HG03095 (cell line): ENCODE measurements at regions not wholly inside any gene's neighbourhood (a gene's known extent, or its start where the extent isn't known, plus 50 kb on each side); places are given as distances from the start of the nearest gene placed in this dataset.
"Not testable (repeated sequence)": the region's sequence is repeated elsewhere in the genome, so short reads cannot be mapped to it uniquely, and the experiment has no call there.

Experiments
- ATAC-seq: cut with Tn5 transposase; IDR thresholded peaks from one replicate; pipeline ENCODE4 v1.9.1; 2021; ENCODE audit warnings: moderate library complexity; ENCODE audit not compliant: unreplicated experiment

DNA sequence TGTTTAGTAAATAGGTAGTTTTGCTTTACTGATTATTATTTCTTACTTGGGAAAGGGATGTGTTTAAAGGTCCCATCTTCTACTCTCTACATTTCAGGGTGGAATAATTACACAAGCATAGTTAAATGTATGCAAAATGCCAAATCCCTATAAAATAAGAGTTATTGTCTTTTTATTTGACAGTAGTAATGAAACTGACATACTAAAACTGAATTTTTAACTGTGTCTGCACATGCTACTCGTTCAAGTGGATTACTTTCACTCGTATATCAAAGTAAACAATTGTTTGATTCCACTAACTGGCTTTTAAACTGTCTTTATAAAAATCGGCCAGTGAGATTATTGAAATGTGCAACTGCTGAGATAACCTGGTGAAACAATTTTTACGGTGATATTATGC is 602.9 kb upstream of the ADGRB3 start:
- ATAC-seq = no peak

DNA sequence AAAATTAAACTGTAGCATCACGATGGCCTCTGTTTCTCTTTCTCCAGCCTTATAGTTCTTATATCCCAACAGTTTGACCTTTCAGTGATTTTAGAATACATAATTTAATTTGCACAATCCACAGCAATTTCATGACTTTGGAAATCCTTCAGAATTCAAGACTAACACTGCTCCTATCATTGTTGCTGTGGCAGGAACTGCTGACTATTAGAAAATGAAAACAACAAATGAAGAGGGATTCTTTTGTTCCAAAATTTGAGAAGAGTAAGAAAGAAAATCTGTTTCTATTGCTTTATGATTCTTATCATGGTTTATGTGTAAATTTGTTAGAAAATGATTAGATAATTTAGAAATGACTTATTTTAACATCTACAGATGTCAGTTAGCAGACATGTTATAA is 604.0 kb upstream of the ADGRB3 start:
- ATAC-seq = no peak

DNA sequence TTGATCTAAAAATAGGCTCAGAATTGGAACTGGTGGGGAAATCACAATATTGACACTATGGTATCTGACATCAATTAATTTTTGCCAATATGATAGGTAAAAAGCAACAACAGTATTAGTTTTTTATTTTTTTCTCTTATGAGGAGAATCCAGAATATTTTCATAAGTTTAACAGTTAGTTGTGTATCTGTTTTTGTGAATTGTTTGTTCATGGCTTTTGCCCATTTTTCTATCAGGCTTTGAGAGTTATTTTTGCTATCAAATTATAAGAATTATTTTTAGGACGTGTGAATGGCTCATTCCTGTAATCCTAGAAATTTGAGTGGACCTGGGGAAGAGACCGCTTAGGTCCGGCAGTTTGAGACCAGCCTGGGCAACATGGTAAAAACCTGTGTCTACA is 608.6 kb upstream of the ADGRB3 start:
- no peak for ATAC-seq

DNA sequence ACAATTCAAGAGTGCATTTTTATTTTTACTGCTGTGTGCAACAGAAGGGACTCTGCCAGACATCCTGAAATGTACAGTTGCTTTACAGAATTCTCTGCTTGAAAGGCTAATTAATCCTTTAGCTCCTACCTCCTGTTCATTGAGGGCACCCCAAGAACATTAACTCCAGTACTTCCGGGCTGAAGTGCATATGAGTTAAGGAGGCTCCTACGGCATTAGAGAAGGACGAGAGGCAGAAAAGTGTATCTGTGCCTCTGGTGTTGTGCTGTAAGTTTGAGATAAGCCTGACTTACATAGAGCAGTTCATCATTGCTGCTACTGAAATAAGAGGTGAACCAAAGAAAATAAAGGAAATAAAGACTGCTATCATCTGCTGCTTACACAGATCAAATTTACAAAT is 609.3 kb upstream of the ADGRB3 start:
- no peak for ATAC-seq

DNA sequence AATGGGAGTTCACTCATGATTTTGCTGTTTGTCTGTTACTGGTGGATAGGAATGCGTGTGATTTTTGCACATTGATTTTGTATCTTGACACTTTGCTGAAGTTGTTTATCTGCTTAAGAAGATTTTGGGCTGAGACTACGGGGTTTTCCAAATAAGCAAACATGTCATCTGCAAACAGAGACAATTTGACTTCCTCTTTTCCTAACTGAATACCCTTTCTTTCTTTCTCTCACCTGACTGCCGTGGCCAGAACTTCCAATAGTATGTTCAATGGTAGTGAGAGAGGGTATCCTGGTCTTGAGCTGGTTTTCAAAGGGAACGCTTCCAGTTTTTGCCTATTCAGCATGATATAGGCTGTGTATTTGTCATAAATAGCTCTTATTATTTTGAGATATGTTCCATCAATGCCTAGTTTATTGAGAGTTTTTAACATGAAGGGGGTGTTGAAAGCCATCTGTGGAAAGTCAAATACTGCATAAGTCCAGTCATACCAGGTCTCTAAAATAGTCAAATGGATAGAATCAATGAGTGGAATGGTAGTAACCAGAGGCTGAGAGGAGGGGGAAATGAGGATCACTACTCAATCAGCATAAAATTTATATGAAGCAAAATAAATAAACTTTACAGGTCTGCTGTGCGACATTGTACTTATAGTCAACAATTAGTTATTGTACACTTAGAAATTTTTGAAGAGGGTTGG is 610.4 kb upstream of the ADGRB3 start:
- ATAC-seq = no peak

DNA sequence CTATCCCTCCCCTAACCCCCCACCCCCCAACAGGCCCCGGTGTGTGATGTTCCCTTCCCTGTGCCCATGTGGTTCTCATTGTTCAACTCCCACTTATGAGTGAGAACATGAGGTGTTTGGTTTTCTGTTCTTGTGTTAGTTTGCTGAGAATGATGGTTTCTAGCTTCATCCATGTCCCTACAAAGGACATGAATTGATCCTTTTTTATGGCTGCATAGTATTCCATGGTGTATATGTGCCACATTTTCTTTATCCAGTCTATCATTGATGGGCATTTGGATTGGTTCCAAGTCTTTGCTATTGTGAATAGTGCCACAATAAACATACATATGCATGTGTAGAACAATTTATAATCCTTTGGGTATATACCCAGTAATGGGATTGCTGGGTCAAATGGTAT is 612.1 kb upstream of the ADGRB3 start:
- not testable (repeated sequence) for ATAC-seq

DNA sequence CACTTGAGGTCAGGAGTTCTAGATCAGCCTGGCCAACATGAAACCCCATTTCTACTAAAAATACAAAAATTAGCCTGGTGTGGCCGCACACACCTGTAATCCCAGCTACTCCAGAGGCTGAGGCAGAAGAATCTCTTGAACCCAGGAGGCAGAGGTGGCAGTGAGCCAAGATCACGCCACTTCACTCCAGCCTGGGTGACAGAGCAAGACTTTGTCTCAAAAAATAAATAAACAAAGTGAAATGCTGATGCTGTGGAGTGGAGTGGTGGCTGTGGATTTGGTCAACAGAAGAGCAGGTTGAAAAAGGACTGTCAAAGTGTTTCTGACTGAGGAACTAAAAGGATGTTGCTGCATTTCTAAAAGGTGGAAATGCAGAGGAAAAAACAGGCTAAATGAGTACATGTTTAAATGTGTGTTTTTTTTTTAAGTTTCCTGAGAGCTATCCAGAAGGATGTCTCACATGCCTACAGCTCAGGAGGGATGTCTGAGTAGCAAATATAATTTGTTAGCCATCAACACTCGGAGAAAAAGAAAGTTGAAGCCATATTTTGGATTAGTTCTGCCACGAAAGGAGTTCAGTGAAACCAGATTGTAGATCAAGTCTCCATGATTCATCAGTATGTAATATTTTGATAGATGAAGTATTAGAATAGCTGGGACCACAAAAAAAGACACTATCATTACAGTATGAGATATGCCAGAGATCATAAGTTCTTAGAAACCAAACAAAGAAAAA is 621.1 kb upstream of the ADGRB3 start:
- ATAC-seq = no peak

DNA sequence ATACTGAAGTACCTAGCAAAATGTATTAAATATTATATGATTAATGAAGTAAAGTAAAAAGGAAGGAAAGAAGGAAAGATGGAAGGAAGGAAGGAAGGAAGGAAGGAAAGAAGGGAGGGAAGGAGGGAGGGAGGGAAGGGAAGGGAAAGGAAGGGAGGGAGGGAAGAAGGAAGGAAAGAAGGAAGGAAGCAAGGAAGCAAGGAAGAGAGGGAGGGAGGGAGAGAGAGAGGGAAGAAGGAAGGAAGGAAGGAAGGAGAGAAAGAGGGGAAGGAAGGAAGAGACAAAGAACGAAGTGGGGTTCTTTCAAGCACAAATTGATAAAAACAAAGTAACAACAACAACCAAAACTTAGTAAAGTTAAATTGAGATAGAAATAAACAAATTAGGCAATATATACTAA is 622.3 kb upstream of the ADGRB3 start:
- no peak for ATAC-seq

DNA sequence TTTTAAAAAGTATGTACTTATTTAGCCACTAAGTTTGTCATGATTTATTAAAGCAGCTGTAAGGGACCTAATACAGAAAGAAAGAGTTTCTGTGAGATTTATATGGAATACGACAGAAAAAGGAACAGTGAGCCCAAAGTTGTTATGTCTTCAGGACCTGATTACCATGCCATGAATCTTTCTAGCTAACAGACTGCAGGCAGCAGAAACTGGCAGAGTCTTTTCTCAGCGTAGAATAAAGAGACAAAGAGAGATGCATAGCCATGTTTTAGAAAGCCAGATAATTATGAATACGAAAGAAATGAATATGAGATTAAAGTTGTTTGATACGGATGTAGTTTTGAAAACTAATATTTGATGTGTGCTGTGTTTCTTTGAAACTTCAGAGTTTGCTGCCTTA is 624.1 kb upstream of the ADGRB3 start:
- no peak for ATAC-seq

DNA sequence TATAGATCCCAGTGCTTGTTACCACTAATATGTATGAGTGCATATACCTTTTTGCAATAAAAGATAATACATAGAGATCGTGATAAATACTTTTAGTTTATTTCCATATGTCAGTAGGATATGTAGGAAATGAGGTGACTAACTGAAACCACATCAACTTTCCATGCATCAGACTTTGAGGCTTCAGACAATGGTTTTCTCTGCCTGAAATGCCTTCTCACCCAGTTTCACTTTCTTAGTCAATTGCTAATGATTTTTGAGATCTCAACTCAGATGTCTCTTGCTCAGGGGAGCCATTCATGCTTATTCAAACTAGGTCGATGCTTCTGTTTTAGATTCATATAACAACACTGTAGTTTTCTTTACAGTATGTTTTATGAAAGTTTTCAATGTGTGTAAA is 626.6 kb upstream of the ADGRB3 start:
- no peak for ATAC-seq

DNA sequence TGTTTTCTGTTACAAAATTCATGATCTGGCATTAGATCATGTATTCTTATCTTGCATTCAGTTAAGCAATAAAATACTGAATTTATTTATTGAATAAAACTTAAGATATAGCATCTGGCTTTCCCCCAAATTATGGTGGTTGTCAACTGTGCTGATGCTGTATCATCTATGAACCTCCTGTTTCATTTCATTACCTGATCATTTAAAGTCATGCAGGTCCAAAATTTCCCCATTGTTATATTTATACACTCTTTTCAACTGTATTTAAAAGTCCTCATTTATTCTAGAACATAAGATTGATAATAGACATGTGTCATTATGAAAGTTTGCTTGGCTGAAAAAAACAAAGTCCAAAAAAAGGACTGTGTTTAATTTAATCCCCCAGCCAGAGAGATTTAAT is 627.4 kb upstream of the ADGRB3 start:
- no peak for ATAC-seq

DNA sequence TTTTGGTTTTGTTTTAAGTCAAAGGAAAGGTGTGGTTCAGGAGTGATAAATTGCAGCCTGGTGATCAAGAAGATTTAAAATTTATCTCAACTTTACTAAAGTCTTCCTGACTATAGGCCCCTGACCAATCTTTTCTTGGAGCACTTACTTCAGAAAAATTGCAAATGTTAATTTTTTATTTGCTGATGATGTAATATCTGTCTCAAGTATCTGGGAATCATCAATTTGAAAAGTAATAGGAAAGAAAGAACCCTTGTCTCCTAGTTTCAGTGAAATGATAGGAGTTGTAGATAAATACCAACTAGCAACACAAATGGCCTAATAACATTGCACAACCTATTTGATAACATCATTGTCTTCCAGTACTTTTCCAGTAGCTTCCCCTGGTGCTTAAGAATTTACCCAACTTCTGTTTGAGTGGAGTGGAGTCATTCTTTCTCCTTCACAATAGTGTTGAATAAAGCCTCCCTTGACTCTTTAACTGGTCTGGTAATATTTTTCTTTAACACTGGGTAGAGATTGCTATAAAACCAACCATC is 648.3 kb upstream of the ADGRB3 start:
- ATAC-seq = no peak

DNA sequence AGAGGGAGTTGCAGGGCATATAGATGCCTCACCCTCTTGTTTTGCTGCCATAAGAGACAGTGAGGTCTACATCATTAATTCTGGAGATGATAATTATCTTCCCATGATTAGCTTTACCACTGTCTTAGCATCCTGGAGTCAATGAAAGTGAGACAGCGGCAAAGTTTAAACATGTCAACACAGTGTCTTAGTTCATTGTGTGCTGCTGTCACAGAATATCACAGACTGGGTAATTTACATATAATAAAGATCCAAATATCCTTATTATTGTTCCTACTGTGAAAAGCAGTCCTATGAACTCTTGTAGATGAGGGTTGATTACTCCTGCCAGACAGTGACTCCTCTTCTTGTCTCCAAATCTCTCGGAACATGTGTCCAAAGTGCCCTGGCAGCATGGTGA is 658.6 kb upstream of the ADGRB3 start:
- ATAC-seq = no peak

DNA sequence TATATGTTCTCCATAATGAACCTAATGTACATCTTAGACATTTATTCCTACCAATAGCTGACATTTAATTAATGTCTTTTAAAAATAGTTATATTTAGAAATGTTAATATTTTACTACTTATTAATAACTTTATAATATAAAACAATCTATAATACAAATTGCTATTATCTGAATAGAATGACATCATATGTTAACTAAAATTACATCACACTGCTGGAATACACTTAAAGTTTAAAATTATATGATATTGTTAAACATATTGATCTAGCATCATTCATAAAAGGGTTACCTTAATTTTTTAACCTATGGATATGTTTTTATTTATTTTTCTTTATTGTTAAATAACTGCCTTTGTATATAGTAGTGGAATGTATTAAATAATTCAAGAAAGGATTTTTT is 660.2 kb upstream of the ADGRB3 start:
- no peak for ATAC-seq

DNA sequence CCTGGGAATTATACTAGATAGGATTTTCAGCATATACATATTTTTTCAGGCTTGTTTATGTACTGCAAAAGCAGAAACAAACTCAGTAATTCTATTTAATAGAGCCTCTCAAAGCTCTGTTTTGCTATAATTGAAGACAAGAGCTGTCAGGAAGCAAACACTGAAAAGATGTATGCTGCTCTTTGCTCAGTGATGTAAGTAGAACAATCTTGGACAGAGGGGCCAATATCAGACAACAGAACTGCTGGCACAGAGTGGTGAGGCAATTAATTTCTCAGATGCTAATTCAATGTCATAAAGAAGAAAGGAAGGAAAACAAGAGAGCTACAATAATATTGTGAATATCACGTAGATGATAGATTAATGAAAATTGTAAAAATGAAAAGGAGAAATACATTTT is 663.3 kb upstream of the ADGRB3 start:
- no peak for ATAC-seq

DNA sequence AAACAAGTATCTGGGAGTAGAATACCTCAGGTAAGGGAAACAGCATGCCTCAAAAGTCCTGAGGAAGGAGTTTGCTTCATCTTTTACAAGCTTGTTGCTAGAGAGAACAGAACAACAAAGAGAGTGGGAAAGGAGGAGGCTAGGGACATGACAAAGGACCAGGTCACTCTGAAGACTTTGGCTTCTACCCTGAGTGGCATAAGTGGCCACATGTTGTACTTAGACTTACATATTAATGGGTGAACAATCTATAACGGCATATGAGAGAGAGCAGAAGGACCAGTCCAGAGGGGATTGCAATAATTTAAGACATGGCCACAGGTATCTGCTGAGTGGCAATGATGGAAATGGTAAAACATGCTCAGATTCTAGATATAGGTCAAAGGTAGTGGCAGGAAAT is 668.3 kb upstream of the ADGRB3 start:
- no peak for ATAC-seq

DNA sequence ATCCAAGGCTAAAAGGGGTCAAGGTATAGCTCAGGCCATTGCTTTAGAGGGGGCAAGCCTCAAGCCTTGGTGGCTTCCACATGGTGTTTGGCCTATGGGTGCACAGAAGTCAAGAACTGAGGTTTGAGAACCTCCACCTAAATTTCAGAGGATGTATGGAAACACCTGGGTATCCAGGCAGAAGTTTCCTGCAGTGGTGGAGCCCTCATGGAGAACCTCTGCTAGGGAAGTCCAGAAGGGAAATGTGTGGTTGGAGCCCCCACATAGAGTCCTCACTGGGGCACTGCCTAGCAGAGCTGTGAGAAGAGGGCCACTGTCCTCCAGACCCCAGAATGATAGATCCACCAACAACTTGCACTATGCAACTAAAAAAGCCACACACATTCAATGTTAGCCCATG is 678.7 kb upstream of the ADGRB3 start:
- no peak for ATAC-seq

DNA sequence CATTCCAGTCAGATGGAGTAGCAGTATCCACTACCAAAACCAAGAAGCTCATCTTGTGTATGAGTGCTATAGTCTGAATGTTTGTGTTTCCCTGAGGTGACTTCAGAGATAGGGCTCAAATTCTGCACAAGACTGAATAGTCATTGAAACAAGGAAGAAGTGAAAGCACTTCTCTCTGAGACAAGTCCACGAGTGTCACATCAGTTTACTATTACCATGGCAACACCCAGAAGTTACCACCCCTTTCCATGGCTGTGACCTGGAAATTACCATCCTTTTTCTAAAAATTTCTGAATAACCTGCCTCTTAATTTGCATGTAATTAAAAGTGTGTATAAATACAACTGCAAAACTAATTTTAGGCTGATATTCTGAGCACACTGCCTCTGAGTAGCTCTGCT is 682.1 kb upstream of the ADGRB3 start:
- no peak for ATAC-seq

DNA sequence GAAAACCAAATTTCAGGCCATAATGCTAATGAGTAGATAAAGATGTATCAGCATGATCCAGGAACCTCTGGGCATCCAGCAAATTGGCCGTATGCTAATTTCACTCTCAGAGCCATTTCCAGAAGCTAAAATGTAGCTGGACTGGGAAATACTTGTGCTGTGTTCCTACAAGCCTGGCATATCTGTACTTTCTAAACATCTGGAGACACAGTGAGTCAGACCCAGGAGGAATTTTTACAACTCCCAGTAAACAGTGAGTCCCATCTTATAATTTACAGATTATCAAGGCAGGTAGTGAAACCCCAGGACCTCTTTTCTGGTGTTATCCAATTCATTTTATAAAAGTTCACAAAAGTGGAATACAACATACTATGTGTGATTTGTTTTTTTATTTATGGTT is 683.0 kb upstream of the ADGRB3 start:
- ATAC-seq = no peak

DNA sequence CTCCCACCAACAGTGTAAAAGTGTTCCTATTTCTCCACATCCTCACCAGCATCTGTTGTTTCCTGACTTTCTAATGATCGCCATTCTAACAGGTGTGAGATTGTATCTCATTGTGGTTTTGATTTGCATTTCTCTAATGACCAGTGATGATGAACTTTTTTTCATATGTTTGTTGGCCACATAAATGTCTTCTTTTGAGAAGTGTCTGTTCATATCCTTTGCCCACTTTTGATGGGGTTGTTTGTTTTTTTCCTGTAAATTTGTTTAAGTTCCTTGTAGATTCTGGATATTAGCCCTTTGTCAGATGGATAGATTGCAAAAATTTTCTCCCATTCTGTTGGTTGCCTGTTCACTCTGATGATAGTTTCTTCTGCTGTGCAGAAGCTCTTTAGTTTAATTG is 687.3 kb upstream of the ADGRB3 start:
- not testable (repeated sequence) for ATAC-seq

DNA sequence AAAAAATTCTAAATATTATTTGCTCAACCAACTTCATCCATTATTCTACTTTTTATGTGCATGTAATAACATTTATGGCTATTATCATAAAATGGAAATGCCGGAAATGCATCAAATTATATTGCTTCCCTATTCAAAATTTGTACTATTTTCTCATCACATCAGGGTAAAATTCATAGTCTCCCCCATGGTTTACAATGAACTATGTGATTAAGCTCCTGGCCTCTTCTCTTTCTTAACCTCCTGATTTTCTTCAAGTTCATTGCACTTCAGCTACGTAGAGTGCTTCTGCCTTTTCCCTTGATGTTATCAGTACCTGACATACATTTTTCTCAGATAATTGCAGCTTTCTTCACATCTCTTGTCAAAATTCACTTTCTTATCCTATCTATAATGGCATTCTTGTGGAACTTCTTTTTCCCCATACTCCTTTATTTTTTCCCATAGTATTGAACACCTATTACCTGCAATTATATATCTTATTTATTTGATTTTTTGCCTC is 699.1 kb upstream of the ADGRB3 start:
- ATAC-seq = no peak

DNA sequence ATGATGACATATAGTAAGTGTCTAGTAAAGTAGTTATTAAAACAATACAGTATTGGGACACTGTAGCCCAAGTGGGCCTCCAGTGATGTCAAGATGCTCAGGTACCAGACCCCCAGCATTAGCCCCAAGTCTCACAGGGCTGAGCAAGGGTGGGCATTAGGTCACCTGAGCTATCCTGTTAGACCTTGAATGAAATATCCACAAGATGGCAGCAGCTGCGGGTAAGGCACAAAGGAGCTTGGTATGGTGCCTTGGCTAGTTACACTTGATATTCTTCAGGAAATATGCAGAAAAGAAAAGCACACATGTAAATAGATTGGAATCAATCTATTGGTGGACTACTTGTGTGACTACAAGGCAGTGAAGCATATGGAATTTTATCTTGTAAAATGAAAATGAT is 701.8 kb upstream of the ADGRB3 start:
- no peak for ATAC-seq
